ENCODE measurements at regions not wholly inside any gene's neighbourhood (a gene's known extent, or its start where the extent isn't known, plus 50 kb on each side); places are given as distances from the start of the nearest gene placed in this dataset.

DNA sequence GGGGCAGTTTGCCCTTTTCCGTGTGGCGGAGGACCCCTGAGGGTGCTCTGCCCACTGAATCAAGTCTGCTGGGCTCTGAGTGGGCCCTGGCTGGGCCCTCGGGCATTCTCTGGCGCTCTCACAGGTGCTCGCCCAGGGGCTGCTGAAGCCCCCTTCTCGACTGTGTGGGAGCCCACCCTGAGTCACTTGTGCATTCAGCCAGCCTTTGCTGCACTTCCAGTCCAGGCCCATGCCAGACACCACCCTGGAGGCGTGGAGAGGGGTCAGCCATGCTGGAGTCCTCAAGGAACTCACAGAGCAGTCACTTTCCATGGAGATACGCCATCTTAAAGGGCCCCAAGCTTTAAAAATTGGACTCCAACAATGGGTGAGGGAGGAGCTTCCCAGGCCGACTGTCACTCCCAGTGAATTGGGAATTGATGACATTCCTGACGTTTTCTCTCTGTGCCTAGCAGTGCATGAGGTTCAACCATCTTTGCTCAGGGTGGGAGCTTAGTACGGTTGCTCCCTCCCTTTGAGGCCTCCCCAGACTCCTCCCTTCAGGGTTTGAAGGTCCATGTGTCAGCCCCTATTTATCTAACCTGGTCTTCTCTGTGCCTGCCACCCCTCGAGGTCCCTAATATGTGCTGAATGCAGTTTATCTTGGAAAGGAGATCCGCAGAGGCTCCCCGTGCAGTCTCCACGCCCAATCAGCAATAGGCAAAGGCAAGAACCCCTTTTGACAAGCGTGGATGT is 71.8 kb upstream of the HS6ST1 start:
- no peak for TF ChIP-seq CTCF (IDR thresholded peaks at IDR 0.05; ENCODE audit: low read length)
- TF ChIP-seq EZH2phosphoT487 (IDR thresholded peaks at IDR 0.05; ENCODE audit: low read length): no peak
- no peak for TF ChIP-seq EZH2 (optimal IDR thresholded peaks at IDR 0.05; ENCODE audit: low read depth, low read length)
